ENCODE measurements at regions not wholly inside any gene's neighbourhood (a gene's known extent, or its start where the extent isn't known, plus 50 kb on each side); places are given as distances from the start of the nearest gene placed in this dataset.
"Not testable (repeated sequence)": the region's sequence is repeated elsewhere in the genome, so short reads cannot be mapped to it uniquely, and the experiment has no call there.

DNA sequence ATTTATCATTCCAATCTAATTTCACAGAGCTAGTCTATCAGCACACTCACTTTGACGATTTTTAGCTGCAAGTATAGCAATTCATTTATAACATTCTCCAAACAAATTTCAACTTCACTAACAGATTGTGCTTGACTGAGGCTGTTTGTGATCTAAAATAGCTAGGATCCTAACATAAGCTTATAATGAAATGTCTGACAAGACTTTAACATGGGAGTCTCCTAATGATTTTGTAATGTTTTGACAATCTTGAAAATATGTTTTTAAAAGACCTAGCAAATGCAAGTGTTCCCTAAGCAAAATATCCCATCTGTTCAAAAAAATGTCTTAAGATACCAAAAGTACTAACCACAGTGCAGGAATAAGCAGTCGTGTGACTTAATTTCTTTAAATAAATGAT lies 889.5 kb upstream of the SPRY2 start (continued):
- TF ChIP-seq, protein P1, sequence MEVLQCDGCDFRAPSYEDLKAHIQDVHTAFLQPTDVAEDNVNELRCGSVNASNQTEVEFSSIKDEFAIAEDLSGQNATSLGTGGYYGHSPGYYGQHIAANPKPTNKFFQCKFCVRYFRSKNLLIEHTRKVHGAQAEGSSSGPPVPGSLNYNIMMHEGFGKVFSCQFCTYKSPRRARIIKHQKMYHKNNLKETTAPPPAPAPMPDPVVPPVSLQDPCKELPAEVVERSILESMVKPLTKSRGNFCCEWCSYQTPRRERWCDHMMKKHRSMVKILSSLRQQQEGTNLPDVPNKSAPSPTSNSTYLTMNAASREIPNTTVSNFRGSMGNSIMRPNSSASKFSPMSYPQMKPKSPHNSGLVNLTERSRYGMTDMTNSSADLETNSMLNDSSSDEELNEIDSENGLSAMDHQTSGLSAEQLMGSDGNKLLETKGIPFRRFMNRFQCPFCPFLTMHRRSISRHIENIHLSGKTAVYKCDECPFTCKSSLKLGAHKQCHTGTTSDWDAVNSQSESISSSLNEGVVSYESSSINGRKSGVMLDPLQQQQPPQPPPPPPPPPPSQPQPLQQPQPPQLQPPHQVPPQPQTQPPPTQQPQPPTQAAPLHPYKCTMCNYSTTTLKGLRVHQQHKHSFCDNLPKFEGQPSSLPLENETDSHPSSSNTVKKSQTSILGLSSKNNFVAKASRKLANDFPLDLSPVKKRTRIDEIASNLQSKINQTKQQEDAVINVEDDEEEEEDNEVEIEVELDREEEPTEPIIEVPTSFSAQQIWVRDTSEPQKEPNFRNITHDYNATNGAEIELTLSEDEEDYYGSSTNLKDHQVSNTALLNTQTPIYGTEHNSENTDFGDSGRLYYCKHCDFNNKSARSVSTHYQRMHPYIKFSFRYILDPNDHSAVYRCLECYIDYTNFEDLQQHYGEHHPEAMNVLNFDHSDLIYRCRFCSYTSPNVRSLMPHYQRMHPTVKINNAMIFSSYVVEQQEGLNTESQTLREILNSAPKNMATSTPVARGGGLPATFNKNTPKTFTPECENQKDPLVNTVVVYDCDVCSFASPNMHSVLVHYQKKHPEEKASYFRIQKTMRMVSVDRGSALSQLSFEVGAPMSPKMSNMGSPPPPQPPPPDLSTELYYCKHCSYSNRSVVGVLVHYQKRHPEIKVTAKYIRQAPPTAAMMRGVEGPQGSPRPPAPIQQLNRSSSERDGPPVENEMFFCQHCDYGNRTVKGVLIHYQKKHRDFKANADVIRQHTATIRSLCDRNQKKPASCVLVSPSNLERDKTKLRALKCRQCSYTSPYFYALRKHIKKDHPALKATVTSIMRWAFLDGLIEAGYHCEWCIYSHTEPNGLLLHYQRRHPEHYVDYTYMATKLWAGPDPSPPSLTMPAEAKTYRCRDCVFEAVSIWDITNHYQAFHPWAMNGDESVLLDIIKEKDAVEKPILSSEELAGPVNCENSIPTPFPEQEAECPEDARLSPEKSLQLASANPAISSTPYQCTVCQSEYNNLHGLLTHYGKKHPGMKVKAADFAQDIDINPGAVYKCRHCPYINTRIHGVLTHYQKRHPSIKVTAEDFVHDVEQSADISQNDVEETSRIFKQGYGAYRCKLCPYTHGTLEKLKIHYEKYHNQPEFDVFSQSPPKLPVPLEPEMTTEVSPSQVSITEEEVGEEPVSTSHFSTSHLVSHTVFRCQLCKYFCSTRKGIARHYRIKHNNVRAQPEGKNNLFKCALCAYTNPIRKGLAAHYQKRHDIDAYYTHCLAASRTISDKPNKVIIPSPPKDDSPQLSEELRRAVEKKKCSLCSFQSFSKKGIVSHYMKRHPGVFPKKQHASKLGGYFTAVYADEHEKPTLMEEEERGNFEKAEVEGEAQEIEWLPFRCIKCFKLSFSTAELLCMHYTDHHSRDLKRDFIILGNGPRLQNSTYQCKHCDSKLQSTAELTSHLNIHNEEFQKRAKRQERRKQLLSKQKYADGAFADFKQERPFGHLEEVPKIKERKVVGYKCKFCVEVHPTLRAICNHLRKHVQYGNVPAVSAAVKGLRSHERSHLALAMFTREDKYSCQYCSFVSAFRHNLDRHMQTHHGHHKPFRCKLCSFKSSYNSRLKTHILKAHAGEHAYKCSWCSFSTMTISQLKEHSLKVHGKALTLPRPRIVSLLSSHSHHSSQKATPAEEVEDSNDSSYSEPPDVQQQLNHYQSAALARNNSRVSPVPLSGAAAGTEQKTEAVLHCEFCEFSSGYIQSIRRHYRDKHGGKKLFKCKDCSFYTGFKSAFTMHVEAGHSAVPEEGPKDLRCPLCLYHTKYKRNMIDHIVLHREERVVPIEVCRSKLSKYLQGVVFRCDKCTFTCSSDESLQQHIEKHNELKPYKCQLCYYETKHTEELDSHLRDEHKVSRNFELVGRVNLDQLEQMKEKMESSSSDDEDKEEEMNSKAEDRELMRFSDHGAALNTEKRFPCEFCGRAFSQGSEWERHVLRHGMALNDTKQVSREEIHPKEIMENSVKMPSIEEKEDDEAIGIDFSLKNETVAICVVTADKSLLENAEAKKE (CRISPR knock-in tag; IDR thresholded peaks at IDR 0.05), result no peak
- no peak for TF ChIP-seq EZH2phosphoT487 (IDR thresholded peaks at IDR 0.05; ENCODE audit: unreplicated experiment)

DNA sequence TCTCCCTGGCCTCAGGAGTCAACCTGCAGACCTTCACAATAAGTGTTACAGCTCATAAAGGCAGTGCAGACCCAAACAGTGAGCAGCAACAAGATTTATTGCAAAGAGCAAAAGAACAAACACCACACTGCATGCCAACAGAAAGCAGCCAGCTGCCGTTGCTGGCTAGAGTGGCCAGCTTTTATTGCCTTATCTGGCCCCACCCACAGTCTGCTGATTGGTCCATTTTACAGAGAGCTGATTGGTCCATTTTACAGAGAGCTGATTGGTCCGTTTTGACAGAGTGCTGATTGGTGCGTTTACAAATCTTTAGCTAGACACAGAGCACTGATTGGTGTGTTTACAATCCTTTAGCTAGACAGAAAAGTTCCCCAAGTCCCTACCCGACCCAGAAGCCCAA lies 885.9 kb upstream of the SPRY2 start:
- H3K4me3 Mint-ChIP-seq; H3F3A ChIP-seq (replicated peaks; ENCODE audit: low read depth); H3K9me3 Mint-ChIP-seq; H3K4me1 ChIP-seq (ENCODE audit: insufficient read depth); ATAC-seq; H4K20me1 ChIP-seq (replicated peaks; ENCODE audit: insufficient read depth); DNase-seq (ENCODE audit: low spot score); H3K36me3 ChIP-seq (ENCODE audit: insufficient read depth); H3K9me2 ChIP-seq (ENCODE audit: insufficient read depth); H3K27ac Mint-ChIP-seq; H2AFZ ChIP-seq; H3K4me1 Mint-ChIP-seq; H3K4me2 ChIP-seq; H3K4me3 ChIP-seq; H3K27ac ChIP-seq (ENCODE audit: low read depth); H3K79me2 ChIP-seq (replicated peaks; ENCODE audit: insufficient read depth); H3K27me3 ChIP-seq (ENCODE audit: insufficient read depth); H3K36me3 Mint-ChIP-seq (ENCODE audit: low read depth); H3K27me3 Mint-ChIP-seq (ENCODE audit: insufficient read depth, low read depth, poor library complexity): not testable (repeated sequence)

DNA sequence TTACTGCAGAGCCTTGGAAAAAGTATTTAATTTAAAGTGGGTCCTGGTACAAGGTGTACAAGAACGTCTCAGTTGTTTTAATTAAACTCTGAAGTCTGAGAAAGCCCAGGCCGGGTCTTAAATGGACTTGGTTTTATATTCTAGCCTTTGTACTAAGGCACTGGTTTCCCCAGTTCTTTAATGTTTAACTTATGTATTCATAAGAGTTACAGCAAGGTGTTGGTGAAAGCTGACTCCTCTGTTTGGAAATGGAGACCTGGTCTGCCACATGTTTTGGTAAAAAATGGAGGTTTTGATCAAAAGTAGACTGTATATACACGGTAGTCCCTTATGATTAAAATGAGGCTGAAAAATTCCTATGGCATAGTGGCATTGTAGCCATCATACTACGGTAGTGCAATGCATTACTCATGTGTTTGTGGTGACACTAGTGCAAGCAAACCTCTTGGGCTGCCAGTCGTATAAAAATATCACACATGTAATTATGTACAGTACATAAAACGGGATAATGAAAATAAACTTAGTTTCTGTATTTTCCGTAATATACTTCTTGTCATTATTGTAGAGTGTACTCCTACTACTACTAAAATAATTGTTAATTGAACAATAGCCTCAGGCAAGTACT lies 883.4 kb upstream of the SPRY2 start:
- no peak overlapping the region for H3K27ac ChIP-seq (ENCODE audit: low read depth)
- DNase-seq (ENCODE audit: low spot score) (no peak), ATAC-seq (no peak)
- Mint-ChIP-seq H3K9me3 (0 out of 3 replicates have a peak, but pooled peaks cover 3% of the 10 kb centered on the region), H3K4me3 (no peak overlapping the region), H3K27me3 (ENCODE audit: insufficient read depth, low read depth, poor library complexity) (no peaks in the 10 kb centered on the region), H3K36me3 (ENCODE audit: low read depth) (no peaks in the 10 kb centered on the region), H3K27ac (no peak overlapping the region), H3K4me1 (no peaks in the 10 kb centered on the region)
- H4K20me1 ChIP-seq (replicated peaks; ENCODE audit: insufficient read depth), result no peaks in the 10 kb centered on the region
- no peak overlapping the region for H2AFZ ChIP-seq
- no peaks in the 10 kb centered on the region for H3K79me2 ChIP-seq (replicated peaks; ENCODE audit: insufficient read depth)
- no peak overlapping the region for H3K4me2 ChIP-seq
- no peak overlapping the region for H3K4me3 ChIP-seq
- no peaks in the 10 kb centered on the region for H3F3A ChIP-seq (replicated peaks; ENCODE audit: low read depth)
- no peaks in the 10 kb centered on the region for H3K27me3 ChIP-seq (ENCODE audit: insufficient read depth)
- no peaks in the 10 kb centered on the region for H3K9me2 ChIP-seq (ENCODE audit: insufficient read depth)
- H3K4me1 ChIP-seq (ENCODE audit: insufficient read depth), result no peaks in the 10 kb centered on the region; the same call in 1 of the 2 replicates
- no peaks in the 10 kb centered on the region for H3K36me3 ChIP-seq (ENCODE audit: insufficient read depth)
- TF ChIP-seq STAT1 (IDR thresholded peaks at IDR 0.05; ENCODE audit: unreplicated experiment), result no peak
- no peak for TF ChIP-seq ZNF114 (CRISPR knock-in tag; IDR thresholded peaks at IDR 0.05)
- TF ChIP-seq, protein P2, sequence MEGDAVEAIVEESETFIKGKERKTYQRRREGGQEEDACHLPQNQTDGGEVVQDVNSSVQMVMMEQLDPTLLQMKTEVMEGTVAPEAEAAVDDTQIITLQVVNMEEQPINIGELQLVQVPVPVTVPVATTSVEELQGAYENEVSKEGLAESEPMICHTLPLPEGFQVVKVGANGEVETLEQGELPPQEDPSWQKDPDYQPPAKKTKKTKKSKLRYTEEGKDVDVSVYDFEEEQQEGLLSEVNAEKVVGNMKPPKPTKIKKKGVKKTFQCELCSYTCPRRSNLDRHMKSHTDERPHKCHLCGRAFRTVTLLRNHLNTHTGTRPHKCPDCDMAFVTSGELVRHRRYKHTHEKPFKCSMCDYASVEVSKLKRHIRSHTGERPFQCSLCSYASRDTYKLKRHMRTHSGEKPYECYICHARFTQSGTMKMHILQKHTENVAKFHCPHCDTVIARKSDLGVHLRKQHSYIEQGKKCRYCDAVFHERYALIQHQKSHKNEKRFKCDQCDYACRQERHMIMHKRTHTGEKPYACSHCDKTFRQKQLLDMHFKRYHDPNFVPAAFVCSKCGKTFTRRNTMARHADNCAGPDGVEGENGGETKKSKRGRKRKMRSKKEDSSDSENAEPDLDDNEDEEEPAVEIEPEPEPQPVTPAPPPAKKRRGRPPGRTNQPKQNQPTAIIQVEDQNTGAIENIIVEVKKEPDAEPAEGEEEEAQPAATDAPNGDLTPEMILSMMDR (conservative IDR thresholded peaks at IDR 0.05; ENCODE audit: low read depth in 2 of 2), result no peak
